HCT116 (cell line): ENCODE measurements at regions not wholly inside any gene's neighbourhood (a gene's known extent, or its start where the extent isn't known, plus 50 kb on each side); places are given as distances from the start of the nearest gene placed in this dataset.

ENCODE experiments used
- ATAC-seq: fragments of 200-7000 bp; cut with Tn5 transposase; 2 replicates; pipeline ENCODE4 v1.9.1; 2020; ENCODE audit warnings: mild to moderate bottlenecking, moderate library complexity
- BruUV-seq: library from RNA; stranded (reverse); fragments of 400-500 nt; replicated peaks from 2 replicates; lab custom pipeline; 2021; lab: Mats Ljungman, UMichigan
- CTCF ChIA-PET: fragments of 300-600 bp; sonication (Branson Sonifier 250); formaldehyde crosslinking; loops from one replicate; lab custom pipeline; 2021; ENCODE audit warnings: antibody characterized with exemption; lab: Charles Lee
- POLR2A ChIA-PET: fragments of 300-600, 350-600 bp; sonication (Branson Sonifier 250); formaldehyde crosslinking; loops from one replicate; lab custom pipeline; 2021; ENCODE audit warnings: antibody characterized with exemption; lab: Charles Lee
- RAD21 ChIA-PET, 2 experiments: fragments of 300-600 bp; sonication (Branson Sonifier 250); formaldehyde crosslinking; loops; one replicate each; lab custom pipeline; 2023; ENCODE audit warnings: low total read pairs in 2 of 2; ENCODE audit not compliant: uncharacterized antibody in 2 of 2, unreplicated experiment in 2 of 2, low non-redundant PET in 1 of 2; lab: Charles Lee
- DNase-seq: peaks from one replicate; pipeline ENCODE4 v3.0.0-alpha.2; 2010; ENCODE audit warnings: low read depth, low spot score
- H2AFZ ChIP-seq: fragments of 200-600 bp; shearing (Covaris generic), sonication (generic); 2 replicates; pipeline ENCODE4 v1.6.1; 2017; ENCODE audit warnings: low read depth, mixed run types, mixed read lengths, antibody characterized with exemption, low read length; ENCODE audit not compliant: poor library complexity, severe bottlenecking
- H3K27ac ChIP-seq: 2 replicates; pipeline ENCODE4 v1.5.1; 2012; ENCODE audit warnings: low read depth, low read length
- H3K27me3 ChIP-seq: fragments of 200-600 bp; sonication (generic); 2 replicates; pipeline ENCODE4 v1.6.1; 2016; ENCODE audit warnings: mixed run types, low read length, mixed read lengths; ENCODE audit not compliant: insufficient read depth
- H3K36me3 ChIP-seq, 2 experiments: fragments of 200-500 bp in 1 of 2; fragments of 200-600 bp in 1 of 2; sonication (Bioruptor generic) in 1 of 2; sonication (generic) in 1 of 2; 2 replicates each; pipeline versions ENCODE4 v1.5.1 to v1.6.1; 2014 to 2016; ENCODE audit warnings: low read length in 2 of 2, inconsistent platforms in 1 of 2, mixed read lengths in 1 of 2, mixed run types in 1 of 2; ENCODE audit not compliant: insufficient read depth in 2 of 2, control insufficient read depth in 1 of 2
- H3K4me1 ChIP-seq, 2 experiments: fragments of 200-600 bp in 1 of 2; sonication (generic) in 1 of 2; 2 replicates each; pipeline versions ENCODE4 v1.5.1 to v1.6.1; 2012 to 2017; ENCODE audit warnings: low read length in 2 of 2, inconsistent platforms in 1 of 2, mild to moderate bottlenecking in 1 of 2, mixed read lengths in 1 of 2, mixed run types in 1 of 2, moderate library complexity in 1 of 2; ENCODE audit not compliant: insufficient read depth in 2 of 2, control insufficient read depth in 1 of 2
- H3K4me2 ChIP-seq: fragments of 200-600 bp; sonication (generic); 2 replicates; pipeline ENCODE4 v1.6.1; 2017; ENCODE audit warnings: mixed run types, low read length, mixed read lengths
- H3K4me3 ChIP-seq, 2 experiments: fragments of 200-600 bp in 1 of 2; sonication (generic) in 1 of 2; replicated peaks in 1 of 2; 2 replicates each; pipeline ENCODE4 v1.5.1; 2011 to 2016; ENCODE audit warnings: low read length in 2 of 2, control low read depth in 1 of 2, low read depth in 1 of 2, mild to moderate bottlenecking in 1 of 2, mixed read lengths in 1 of 2, mixed run types in 1 of 2
- H3K79me2 ChIP-seq: fragments of 200-600 bp; sonication (generic); 2 replicates; pipeline ENCODE4 v1.6.1; 2017; ENCODE audit warnings: mild to moderate bottlenecking, mixed run types, low read length, moderate library complexity, mixed read lengths; ENCODE audit not compliant: insufficient read depth
- H3K9ac ChIP-seq: fragments of 200-600 bp; sonication (generic); 2 replicates; pipeline ENCODE4 v1.6.1; 2016; ENCODE audit warnings: low read length, mixed read lengths
- H3K9me2 ChIP-seq: fragments of 200-600 bp; sonication (generic), shearing (Covaris generic); 2 replicates; pipeline ENCODE4 v1.6.1; 2017; ENCODE audit warnings: mixed run types, mild to moderate bottlenecking, moderate library complexity; ENCODE audit not compliant: insufficient read depth
- H3K9me3 ChIP-seq, 2 experiments: fragments of 200-500 bp in 1 of 2; fragments of 200-600 bp in 1 of 2; sonication (Bioruptor generic) in 1 of 2; sonication (generic) in 1 of 2; 2 replicates each; pipeline ENCODE4 v1.6.1; 2014 to 2017; ENCODE audit warnings: low read length in 2 of 2, mixed read lengths in 2 of 2, inconsistent platforms in 1 of 2, low read depth in 1 of 2, mild to moderate bottlenecking in 1 of 2, mixed run types in 1 of 2, moderate library complexity in 1 of 2; ENCODE audit not compliant: control insufficient read depth in 1 of 2, insufficient read depth in 1 of 2
- H4K20me1 ChIP-seq: fragments of 200-600 bp; sonication (generic), shearing (Covaris generic); 2 replicates; pipeline ENCODE4 v1.6.1; 2017; ENCODE audit warnings: mixed run types, mild to moderate bottlenecking, moderate library complexity; ENCODE audit not compliant: insufficient read depth
- CBX3 ChIP-seq: IDR thresholded peaks from 2 replicates; pipeline ENCODE4 v1.6.1; 2012; ENCODE audit warnings: low read depth
- CTCF ChIP-seq, 3 experiments: fragments of 200-600 bp in 1 of 3; sonication (generic) in 1 of 3; IDR thresholded peaks in 2 of 3; conservative IDR thresholded peaks in 1 of 3; 2 replicates each; pipeline ENCODE4 v1.5.1; 2012 to 2017; ENCODE audit warnings: low read depth in 2 of 3, low read length in 2 of 3, antibody characterized with exemption in 1 of 3, borderline replicate concordance in 1 of 3, control low read depth in 1 of 3, mild to moderate bottlenecking in 1 of 3, mixed read lengths in 1 of 3, mixed run types in 1 of 3, moderate library complexity in 1 of 3; ENCODE audit not compliant: insufficient read depth in 1 of 3
- EGR1 ChIP-seq: IDR thresholded peaks from 2 replicates; pipeline ENCODE4 v1.6.1; 2012; ENCODE audit warnings: low read depth
- EZH2 ChIP-seq: fragments of 200-600 bp; sonication (generic); IDR thresholded peaks from 2 replicates; pipeline ENCODE4 v1.6.1; 2017; ENCODE audit warnings: antibody characterized with exemption, mixed run types
- FOSL1 ChIP-seq: IDR thresholded peaks from 2 replicates; pipeline ENCODE4 v1.6.1; 2012; ENCODE audit warnings: low read depth
- POLR2A ChIP-seq: IDR thresholded peaks from 2 replicates; pipeline ENCODE4 v1.7.0; 2011; ENCODE audit warnings: borderline replicate concordance; ENCODE audit not compliant: insufficient read depth, insufficient read length; ENCODE audit errors: extremely low read depth
- POLR2AphosphoS5 ChIP-seq: IDR thresholded peaks from 2 replicates; pipeline ENCODE4 v1.6.1; 2011; ENCODE audit warnings: mild to moderate bottlenecking, low read depth, low read length, moderate library complexity
- RAD21 ChIP-seq: IDR thresholded peaks from 2 replicates; pipeline ENCODE4 v1.6.1; 2012; ENCODE audit warnings: low read depth, mild to moderate bottlenecking
- SIN3A ChIP-seq: IDR thresholded peaks from 2 replicates; pipeline ENCODE4 v1.6.1; 2012; ENCODE audit warnings: low read depth
- SRF ChIP-seq: IDR thresholded peaks from 2 replicates; pipeline ENCODE4 v1.6.1; 2012; ENCODE audit warnings: low read depth
- YY1 ChIP-seq: IDR thresholded peaks from 2 replicates; pipeline ENCODE4 v1.6.1; 2011; ENCODE audit warnings: low read length, low read depth, moderate library complexity, mild to moderate bottlenecking; ENCODE audit not compliant: insufficient replicate concordance; ENCODE audit errors: extremely low read depth
- ZFX ChIP-seq: fragments of 450-650 bp; IDR thresholded peaks from 2 replicates; pipeline ENCODE4 v1.6.1; 2017
- intact Hi-C: fragments of 100-400 bp; cut with micrococcal nuclease; formaldehyde crosslinking; loops from 2 replicates; pipeline ENCODE4 v1.10.0; 2022

- ChIA-PET RAD21 (no interaction called here), POLR2A (no interaction called here), CTCF (no interaction called here)
- H3K27me3 ChIP-seq: no peaks in the 10 kb centered on the region
- no peaks in the 10 kb centered on the region for H3K9me2 ChIP-seq
- intact Hi-C loops: no loop called here
- H3K4me1 ChIP-seq: peaks cover 0 to 7% of the 10 kb centered on the region in 2 experiments; a peak in 3 of 4 replicates
- H3K79me2 ChIP-seq: no peaks in the 10 kb centered on the region
- no peak for DNase-seq
- no peaks in the 10 kb centered on the region for H3K9me3 ChIP-seq
- TF ChIP-seq EGR1 (no peak), CTCF (IDR thresholded peaks at IDR 0.05 in 2 of 3, conservative IDR thresholded peaks at IDR 0.05 in 1 of 3; ENCODE audit: borderline replicate concordance in 1 of 3, insufficient read depth in 1 of 3, low read depth in 2 of 3, low read length in 2 of 3) (no peak), EZH2 (no peak), ZFX (no peak), CBX3 (no peak), POLR2AphosphoS5 (no peak), POLR2A (no peak), RAD21 (no peak), YY1 (no peak), FOSL1 (no peak), SRF (no peak), SIN3A (no peak)
- H3K36me3 ChIP-seq: no peaks in the 10 kb centered on the region
- no peak overlapping the region for H2AFZ ChIP-seq
- H4K20me1 ChIP-seq: no peaks in the 10 kb centered on the region
- no peak for ATAC-seq
- H3K4me3 ChIP-seq: no peak overlapping the region
- no peak overlapping the region for H3K4me2 ChIP-seq
- H3K27ac ChIP-seq: no peak overlapping the region
- H3K9ac ChIP-seq: no peak overlapping the region
- BruUV-seq: no TSS peak
Measured at GRCh38 chr9:99746406-99746805, 75.3 kb upstream of the NR4A3 start.
